ENCODE measurements at regions not wholly inside any gene's neighbourhood (a gene's known extent, or its start where the extent isn't known, plus 50 kb on each side); places are given as distances from the start of the nearest gene placed in this dataset.

DNA sequence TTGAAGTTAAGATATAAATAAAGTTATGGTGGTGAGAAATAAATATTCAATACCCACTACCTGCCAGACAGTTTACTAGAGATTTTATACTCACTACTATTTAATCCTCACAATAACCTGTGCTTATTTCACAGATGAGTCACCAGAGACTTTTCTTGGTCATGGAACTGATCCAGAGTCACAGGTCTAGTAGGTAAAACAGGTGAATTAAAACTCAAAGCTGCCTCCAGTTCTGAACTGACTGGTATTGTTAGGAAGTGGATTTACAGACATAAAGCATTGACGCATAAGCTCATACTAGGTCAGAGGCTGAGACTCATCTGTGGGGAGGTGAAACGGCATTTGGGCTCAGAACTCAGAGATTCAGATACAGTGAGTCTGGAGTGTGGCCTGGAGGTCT, 1009.9 kb downstream of the AGBL1 start:
- ChIA-PET POLR2A (no interaction called here), CTCF (no interaction called here), RAD21 (ENCODE audit: low non-redundant PET in 1 of 2, low total read pairs in 2 of 2, uncharacterized antibody in 2 of 2, unreplicated experiment in 2 of 2) (no interaction called here)
- Histone ChIP-seq H3K4me2 (ENCODE audit: low read length) (no peak overlapping the region), H3K9me3 (ENCODE audit: control insufficient read depth in 1 of 2, insufficient read depth in 1 of 2, low read depth in 1 of 2, low read length in 2 of 2) (peaks cover 7 to 14% of the 10 kb centered on the region in 2 experiments; a peak in 3 of 4 replicates), H2AFZ (ENCODE audit: low read depth, low read length, poor library complexity, severe bottlenecking) (no peak overlapping the region), H4K20me1 (ENCODE audit: insufficient read depth) (no peaks in the 10 kb centered on the region), H3K27me3 (ENCODE audit: insufficient read depth, low read length) (no peaks in the 10 kb centered on the region), H3K27ac (ENCODE audit: low read depth, low read length) (no peak overlapping the region), H3K36me3 (ENCODE audit: control insufficient read depth in 1 of 2, insufficient read depth in 2 of 2, low read length in 2 of 2) (no peaks in the 10 kb centered on the region), H3K4me1 (ENCODE audit: control insufficient read depth in 1 of 2, insufficient read depth in 2 of 2, low read length in 2 of 2) (no peaks in the 10 kb centered on the region), H3K79me2 (ENCODE audit: insufficient read depth, low read length) (no peaks in the 10 kb centered on the region), H3K4me3 (replicated peaks in 1 of 2; ENCODE audit: low read depth in 1 of 2, low read length in 2 of 2) (no peak overlapping the region), H3K9ac (ENCODE audit: low read length) (no peak overlapping the region), H3K9me2 (ENCODE audit: insufficient read depth) (no peaks in the 10 kb centered on the region)
- DNase-seq (ENCODE audit: low read depth, low spot score) (no peak), ATAC-seq (no peak)
- intact Hi-C loops (cut with micrococcal nuclease) = no loop called here
- no TSS peak for BruUV-seq (replicated peaks)
- TF ChIP-seq SIN3A (IDR thresholded peaks at IDR 0.05; ENCODE audit: low read depth) = no peak
- TF ChIP-seq ZNF274 (IDR thresholded peaks at IDR 0.05; ENCODE audit: low read depth, low read length) = no peak
- TF ChIP-seq TCF7L2 (IDR thresholded peaks at IDR 0.05; ENCODE audit: borderline replicate concordance, extremely low read depth, insufficient read depth, insufficient read length) = no peak
- no peak for TF ChIP-seq CBX3 (IDR thresholded peaks at IDR 0.05; ENCODE audit: low read depth)
- no peak for TF ChIP-seq ZFX (IDR thresholded peaks at IDR 0.05)
- TF ChIP-seq RAD21 (IDR thresholded peaks at IDR 0.05; ENCODE audit: low read depth) = no peak
- TF ChIP-seq, protein P1, sequence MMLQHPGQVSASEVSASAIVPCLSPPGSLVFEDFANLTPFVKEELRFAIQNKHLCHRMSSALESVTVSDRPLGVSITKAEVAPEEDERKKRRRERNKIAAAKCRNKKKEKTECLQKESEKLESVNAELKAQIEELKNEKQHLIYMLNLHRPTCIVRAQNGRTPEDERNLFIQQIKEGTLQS (IDR thresholded peaks at IDR 0.05) = no peak
- TF ChIP-seq, protein P2, sequence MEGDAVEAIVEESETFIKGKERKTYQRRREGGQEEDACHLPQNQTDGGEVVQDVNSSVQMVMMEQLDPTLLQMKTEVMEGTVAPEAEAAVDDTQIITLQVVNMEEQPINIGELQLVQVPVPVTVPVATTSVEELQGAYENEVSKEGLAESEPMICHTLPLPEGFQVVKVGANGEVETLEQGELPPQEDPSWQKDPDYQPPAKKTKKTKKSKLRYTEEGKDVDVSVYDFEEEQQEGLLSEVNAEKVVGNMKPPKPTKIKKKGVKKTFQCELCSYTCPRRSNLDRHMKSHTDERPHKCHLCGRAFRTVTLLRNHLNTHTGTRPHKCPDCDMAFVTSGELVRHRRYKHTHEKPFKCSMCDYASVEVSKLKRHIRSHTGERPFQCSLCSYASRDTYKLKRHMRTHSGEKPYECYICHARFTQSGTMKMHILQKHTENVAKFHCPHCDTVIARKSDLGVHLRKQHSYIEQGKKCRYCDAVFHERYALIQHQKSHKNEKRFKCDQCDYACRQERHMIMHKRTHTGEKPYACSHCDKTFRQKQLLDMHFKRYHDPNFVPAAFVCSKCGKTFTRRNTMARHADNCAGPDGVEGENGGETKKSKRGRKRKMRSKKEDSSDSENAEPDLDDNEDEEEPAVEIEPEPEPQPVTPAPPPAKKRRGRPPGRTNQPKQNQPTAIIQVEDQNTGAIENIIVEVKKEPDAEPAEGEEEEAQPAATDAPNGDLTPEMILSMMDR (IDR thresholded peaks at IDR 0.05 in 2 of 3, conservative IDR thresholded peaks at IDR 0.05 in 1 of 3; ENCODE audit: borderline replicate concordance in 1 of 3, insufficient read depth in 1 of 3, low read depth in 2 of 3, low read length in 2 of 3) = no peak
- TF ChIP-seq FOSL1 (IDR thresholded peaks at IDR 0.05; ENCODE audit: low read depth) = no peak
- TF ChIP-seq ELF1 (IDR thresholded peaks at IDR 0.05; ENCODE audit: borderline replicate concordance, low read depth) = no peak
- TF ChIP-seq EZH2 (IDR thresholded peaks at IDR 0.05) = no peak
- no peak for TF ChIP-seq EGR1 (IDR thresholded peaks at IDR 0.05; ENCODE audit: low read depth)
- TF ChIP-seq, protein P3, sequence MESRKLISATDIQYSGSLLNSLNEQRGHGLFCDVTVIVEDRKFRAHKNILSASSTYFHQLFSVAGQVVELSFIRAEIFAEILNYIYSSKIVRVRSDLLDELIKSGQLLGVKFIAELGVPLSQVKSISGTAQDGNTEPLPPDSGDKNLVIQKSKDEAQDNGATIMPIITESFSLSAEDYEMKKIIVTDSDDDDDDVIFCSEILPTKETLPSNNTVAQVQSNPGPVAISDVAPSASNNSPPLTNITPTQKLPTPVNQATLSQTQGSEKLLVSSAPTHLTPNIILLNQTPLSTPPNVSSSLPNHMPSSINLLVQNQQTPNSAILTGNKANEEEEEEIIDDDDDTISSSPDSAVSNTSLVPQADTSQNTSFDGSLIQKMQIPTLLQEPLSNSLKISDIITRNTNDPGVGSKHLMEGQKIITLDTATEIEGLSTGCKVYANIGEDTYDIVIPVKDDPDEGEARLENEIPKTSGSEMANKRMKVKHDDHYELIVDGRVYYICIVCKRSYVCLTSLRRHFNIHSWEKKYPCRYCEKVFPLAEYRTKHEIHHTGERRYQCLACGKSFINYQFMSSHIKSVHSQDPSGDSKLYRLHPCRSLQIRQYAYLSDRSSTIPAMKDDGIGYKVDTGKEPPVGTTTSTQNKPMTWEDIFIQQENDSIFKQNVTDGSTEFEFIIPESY (IDR thresholded peaks at IDR 0.05; ENCODE audit: extremely low read depth, insufficient replicate concordance, low read length) = no peak
- no peak for TF ChIP-seq POLR2AphosphoS5 (IDR thresholded peaks at IDR 0.05; ENCODE audit: low read depth, low read length)
- TF ChIP-seq SP1 (IDR thresholded peaks at IDR 0.05; ENCODE audit: low read depth) = no peak
- no peak for TF ChIP-seq SRF (IDR thresholded peaks at IDR 0.05; ENCODE audit: low read depth)
- no peak for TF ChIP-seq EZH2phosphoT487 (IDR thresholded peaks at IDR 0.05; ENCODE audit: borderline replicate concordance)
- TF ChIP-seq POLR2A (IDR thresholded peaks at IDR 0.05; ENCODE audit: borderline replicate concordance, extremely low read depth, insufficient read depth, insufficient read length) = no peak
- TF ChIP-seq CEBPB (IDR thresholded peaks at IDR 0.05; ENCODE audit: low read depth) = no peak
- TF ChIP-seq, protein P4, sequence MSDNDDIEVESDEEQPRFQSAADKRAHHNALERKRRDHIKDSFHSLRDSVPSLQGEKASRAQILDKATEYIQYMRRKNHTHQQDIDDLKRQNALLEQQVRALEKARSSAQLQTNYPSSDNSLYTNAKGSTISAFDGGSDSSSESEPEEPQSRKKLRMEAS (IDR thresholded peaks at IDR 0.05) = no peak
